ENCODE measurements at regions not wholly inside any gene's neighbourhood (a gene's known extent, or its start where the extent isn't known, plus 50 kb on each side); places are given as distances from the start of the nearest gene placed in this dataset.

- TF ChIP-seq, protein P1, sequence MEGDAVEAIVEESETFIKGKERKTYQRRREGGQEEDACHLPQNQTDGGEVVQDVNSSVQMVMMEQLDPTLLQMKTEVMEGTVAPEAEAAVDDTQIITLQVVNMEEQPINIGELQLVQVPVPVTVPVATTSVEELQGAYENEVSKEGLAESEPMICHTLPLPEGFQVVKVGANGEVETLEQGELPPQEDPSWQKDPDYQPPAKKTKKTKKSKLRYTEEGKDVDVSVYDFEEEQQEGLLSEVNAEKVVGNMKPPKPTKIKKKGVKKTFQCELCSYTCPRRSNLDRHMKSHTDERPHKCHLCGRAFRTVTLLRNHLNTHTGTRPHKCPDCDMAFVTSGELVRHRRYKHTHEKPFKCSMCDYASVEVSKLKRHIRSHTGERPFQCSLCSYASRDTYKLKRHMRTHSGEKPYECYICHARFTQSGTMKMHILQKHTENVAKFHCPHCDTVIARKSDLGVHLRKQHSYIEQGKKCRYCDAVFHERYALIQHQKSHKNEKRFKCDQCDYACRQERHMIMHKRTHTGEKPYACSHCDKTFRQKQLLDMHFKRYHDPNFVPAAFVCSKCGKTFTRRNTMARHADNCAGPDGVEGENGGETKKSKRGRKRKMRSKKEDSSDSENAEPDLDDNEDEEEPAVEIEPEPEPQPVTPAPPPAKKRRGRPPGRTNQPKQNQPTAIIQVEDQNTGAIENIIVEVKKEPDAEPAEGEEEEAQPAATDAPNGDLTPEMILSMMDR (IDR thresholded peaks at IDR 0.05; ENCODE audit: insufficient read depth, low read depth, low read length) = no peak
Observed at GRCh38 chr7:13090959-13091358, 403.5 kb downstream of the ARL4A start.

DNA sequence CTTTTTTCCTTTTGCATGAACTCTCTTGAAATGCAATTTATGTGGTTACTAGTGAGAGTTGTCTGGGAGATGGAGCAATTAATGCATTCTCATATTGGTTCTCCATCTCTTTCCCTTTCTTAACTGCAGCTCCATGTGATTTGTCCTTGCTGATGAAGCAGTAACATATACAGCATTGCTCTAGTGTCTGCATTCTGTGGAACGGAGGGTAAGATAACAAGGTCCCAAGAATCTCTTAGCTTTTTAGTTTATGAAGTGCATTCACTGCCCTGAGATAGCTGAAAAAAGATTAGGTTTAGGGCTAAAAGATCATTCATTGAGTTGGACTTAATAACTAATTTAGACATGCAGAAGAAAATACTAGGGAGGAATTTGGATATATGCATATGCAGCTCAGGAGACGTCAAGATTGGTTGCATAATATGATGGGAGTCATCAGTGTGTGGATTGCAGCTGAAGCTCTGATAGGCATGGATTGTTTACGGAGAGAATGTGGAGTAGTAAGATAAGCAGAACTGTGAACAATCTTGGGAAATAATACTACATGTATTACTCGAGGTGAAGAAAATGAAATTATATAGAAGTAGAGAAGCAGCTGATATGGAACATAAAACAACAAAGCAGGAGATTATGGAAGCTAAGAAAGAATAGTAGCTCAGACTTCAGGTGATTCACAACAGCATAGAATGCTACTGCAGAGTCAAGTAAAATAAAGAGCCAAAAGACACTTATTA lies 404.7 kb downstream of the ARL4A start:
- H3K4me3 ChIP-seq (ENCODE audit: low read depth, low read length) = no peak overlapping the region
- peak; percentile 89 for DNase-seq (ENCODE audit: low read depth)
- TF ChIP-seq, protein P1 (IDR thresholded peaks at IDR 0.05; ENCODE audit: insufficient read depth, low read depth, low read length) = no peak

More at GRCh38 chr7:13090959-13091358, 403.5 kb downstream of the ARL4A start:
- no peak for DNase-seq (ENCODE audit: low read depth)
- no peak overlapping the region for H3K4me3 ChIP-seq (ENCODE audit: low read depth, low read length)

DNA sequence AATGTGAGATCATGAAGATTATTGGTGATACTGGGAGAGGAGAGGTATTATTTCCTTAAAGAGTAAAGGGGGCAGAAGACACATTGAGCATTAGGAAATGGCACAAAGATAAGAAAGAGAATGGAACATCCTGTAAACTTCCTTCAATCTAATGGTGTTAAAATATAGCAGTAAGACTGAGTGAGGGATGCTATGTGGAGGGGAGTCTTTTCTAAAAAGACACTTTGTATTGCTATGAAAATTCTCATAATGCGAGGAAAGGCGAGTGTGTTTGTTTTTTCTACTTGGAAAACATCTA lies 405.2 kb downstream of the ARL4A start:
- DNase-seq (ENCODE audit: low read depth) = no peak
- TF ChIP-seq, protein P1 (IDR thresholded peaks at IDR 0.05; ENCODE audit: insufficient read depth, low read depth, low read length) = no peak
- H3K4me3 ChIP-seq (ENCODE audit: low read depth, low read length) = no peak overlapping the region

DNA sequence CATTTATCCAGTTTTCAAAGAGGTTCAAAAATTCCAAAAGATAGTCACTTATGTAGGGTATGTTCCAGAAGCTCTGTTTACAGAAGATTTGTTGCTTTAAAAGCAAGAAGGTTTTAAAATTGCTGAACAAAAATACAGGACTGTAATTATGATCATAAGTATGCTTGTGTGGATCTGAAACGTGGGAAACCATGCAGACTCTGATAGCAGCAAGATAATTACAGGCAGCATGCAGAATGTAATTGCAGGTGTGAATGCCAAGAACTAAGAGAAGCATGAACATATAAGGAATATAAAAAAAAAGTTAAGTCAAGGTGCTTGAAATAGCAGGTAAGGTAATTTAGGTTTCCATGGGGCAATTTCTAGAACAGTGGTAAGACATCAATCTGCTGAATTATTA lies 405.7 kb downstream of the ARL4A start:
- no peak for DNase-seq (ENCODE audit: low read depth)
- TF ChIP-seq, protein P1 (IDR thresholded peaks at IDR 0.05; ENCODE audit: insufficient read depth, low read depth, low read length) = no peak
- no peak overlapping the region for H3K4me3 ChIP-seq (ENCODE audit: low read depth, low read length)

GRCh38 chr7:13097499-13097898 lies 410.1 kb downstream of the ARL4A start:
- TF ChIP-seq, protein P1 (IDR thresholded peaks at IDR 0.05; ENCODE audit: insufficient read depth, low read depth, low read length) = no peak
- no peak overlapping the region for H3K4me3 ChIP-seq (ENCODE audit: low read depth, low read length)
- DNase-seq (ENCODE audit: low read depth) = peak; percentile 61

- H3K4me3 ChIP-seq (ENCODE audit: low read depth, low read length) = no peak overlapping the region
- no peak for DNase-seq (ENCODE audit: low read depth)
- TF ChIP-seq, protein P1 (IDR thresholded peaks at IDR 0.05; ENCODE audit: insufficient read depth, low read depth, low read length) = no peak
Observed at GRCh38 chr7:13098161-13098560, 410.7 kb downstream of the ARL4A start.
